GM19328 (cell line): ENCODE measurements at regions not wholly inside any gene's neighbourhood (a gene's known extent, or its start where the extent isn't known, plus 50 kb on each side); places are given as distances from the start of the nearest gene placed in this dataset.

Experiments
- ATAC-seq: cut with Tn5 transposase; IDR thresholded peaks from one replicate; pipeline ENCODE4 v1.9.1; 2021; ENCODE audit warnings: mild to moderate bottlenecking, moderate library complexity; ENCODE audit not compliant: unreplicated experiment

GRCh38 chr13:34294483-34295129 is 476.7 kb downstream of the RFC3 start:
- no peak for ATAC-seq

- ATAC-seq, result no peak
These were observed 482.6 kb downstream of the RFC3 start for GRCh38 chr13:34300559-34300958.

GRCh38 chr13:34302596-34302995 is 484.6 kb downstream of the RFC3 start:
- no peak for ATAC-seq

GRCh38 chr13:34303346-34303745 is 485.4 kb downstream of the RFC3 start:
- ATAC-seq, result no peak

- ATAC-seq, result no peak
These were observed 489.7 kb downstream of the RFC3 start for GRCh38 chr13:34307607-34308006.

GRCh38 chr13:34308725-34309124 is 490.8 kb downstream of the RFC3 start:
- ATAC-seq, result no peak

GRCh38 chr13:34310539-34310938 is 492.6 kb downstream of the RFC3 start:
- no peak for ATAC-seq

- ATAC-seq, result no peak
These were observed 493.3 kb downstream of the RFC3 start for GRCh38 chr13:34311251-34311650.

- no peak for ATAC-seq
These were observed 494.6 kb downstream of the RFC3 start for GRCh38 chr13:34312578-34312977.

- ATAC-seq, result no peak
These were observed 502.1 kb downstream of the RFC3 start for GRCh38 chr13:34320084-34320483.

GRCh38 chr13:34322014-34322742 is 504.2 kb downstream of the RFC3 start:
- no peak for ATAC-seq

GRCh38 chr13:34322743-34323074 is 504.8 kb downstream of the RFC3 start:
- no peak for ATAC-seq

- ATAC-seq, result no peak
These were observed 517.4 kb downstream of the RFC3 start for GRCh38 chr13:34335014-34336007.

GRCh38 chr13:34338102-34338501 is 520.2 kb downstream of the RFC3 start:
- no peak for ATAC-seq

GRCh38 chr13:34340534-34340933 is 522.6 kb downstream of the RFC3 start:
- no peak for ATAC-seq

GRCh38 chr13:34343413-34343940 is 525.5 kb downstream of the RFC3 start:
- no peak for ATAC-seq

- ATAC-seq, result no peak
These were observed 526.9 kb downstream of the RFC3 start for GRCh38 chr13:34344816-34345215.

- ATAC-seq, result no peak
These were observed 527.5 kb downstream of the RFC3 start for GRCh38 chr13:34345258-34345965.

GRCh38 chr13:34346626-34347025 is 528.7 kb downstream of the RFC3 start:
- ATAC-seq, result no peak

- no peak for ATAC-seq
These were observed 530.0 kb downstream of the RFC3 start for GRCh38 chr13:34347784-34348573.
